NOMO-1 (cell line): ENCODE measurements at regions not wholly inside any gene's neighbourhood (a gene's known extent, or its start where the extent isn't known, plus 50 kb on each side); places are given as distances from the start of the nearest gene placed in this dataset.
"Not testable (repeated sequence)": the region's sequence is repeated elsewhere in the genome, so short reads cannot be mapped to it uniquely, and the experiment has no call there.

ENCODE experiments used
- DNase-seq, 2 experiments: peaks; one replicate each; lab custom pipeline; 2025; ENCODE audit not compliant: unreplicated experiment in 2 of 2; lab: John Stamatoyannopoulos, UW

DNA sequence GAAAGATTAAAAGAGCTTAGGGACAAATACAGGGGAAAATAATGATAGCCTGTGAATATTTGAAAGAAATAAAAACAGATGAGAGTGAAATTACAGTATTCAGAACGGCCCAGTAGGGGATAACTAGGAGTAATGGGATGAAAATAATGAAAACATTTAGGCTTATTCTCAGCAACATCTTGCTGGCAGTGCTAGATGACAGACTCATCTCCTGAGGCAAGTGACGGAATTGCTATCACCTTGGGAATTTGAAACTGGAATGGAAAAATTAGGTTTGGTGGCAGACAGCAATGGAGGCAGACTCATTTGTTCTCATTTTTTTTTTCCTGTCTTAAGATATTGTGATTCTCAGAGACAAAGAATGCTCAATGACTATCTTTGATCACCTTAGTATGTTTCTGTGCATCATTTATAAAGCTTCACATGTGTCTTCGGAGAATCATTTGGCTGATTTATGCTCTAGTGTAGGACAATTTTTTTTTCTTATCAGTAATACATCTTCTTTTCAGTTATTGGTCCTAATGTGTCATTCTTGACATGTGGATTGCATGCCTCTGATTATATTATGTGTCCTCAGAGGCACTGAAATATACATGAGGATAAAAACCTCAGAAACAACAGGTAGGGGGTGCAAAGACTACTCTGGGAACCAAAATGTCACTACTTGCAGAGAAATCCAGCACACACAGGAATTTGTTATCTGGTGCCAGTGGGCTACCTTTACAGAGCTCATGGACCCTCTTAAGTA, 711.7 kb downstream of the EDEM1 start:
- no peak for DNase-seq

DNA sequence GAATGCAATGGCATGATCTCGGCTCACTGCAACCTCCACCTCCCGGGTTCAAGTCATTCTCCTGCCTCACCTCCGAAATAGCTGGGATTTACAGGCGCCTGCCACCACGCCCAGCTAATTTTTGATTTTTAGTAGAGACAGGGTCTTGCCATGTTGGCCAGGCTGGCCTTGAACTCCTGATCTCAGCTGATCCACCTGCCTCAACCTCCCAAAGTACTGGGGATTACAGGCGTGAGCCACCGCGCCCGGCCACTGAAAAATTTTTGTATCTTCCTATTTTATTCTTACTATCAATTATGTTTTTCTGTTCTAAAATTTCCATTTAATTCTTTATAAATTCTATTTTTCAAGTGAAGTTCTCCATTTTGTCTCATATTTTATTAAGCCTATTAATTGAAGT, 730.4 kb downstream of the EDEM1 start:
- DNase-seq = no peak

DNA sequence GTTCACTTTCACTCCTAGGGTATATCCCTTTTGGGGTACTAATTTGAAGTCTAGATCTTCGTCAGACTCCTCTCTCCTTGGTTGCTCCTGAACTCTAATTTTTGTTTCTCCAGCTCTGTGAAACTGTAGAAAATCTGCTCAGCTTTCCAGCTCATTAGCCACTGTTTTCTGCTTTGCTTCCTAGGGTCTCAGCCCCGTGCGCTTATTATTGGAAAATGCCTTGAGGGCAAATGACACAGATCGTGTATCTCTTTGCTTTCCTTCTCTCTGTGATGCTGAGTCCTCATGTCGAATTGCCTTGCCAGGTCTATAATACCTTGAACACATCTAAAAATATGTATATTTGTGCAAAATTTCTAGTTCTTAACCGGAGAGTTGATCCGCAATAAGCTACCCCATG, 731.1 kb downstream of the EDEM1 start:
- no peak for DNase-seq

DNA sequence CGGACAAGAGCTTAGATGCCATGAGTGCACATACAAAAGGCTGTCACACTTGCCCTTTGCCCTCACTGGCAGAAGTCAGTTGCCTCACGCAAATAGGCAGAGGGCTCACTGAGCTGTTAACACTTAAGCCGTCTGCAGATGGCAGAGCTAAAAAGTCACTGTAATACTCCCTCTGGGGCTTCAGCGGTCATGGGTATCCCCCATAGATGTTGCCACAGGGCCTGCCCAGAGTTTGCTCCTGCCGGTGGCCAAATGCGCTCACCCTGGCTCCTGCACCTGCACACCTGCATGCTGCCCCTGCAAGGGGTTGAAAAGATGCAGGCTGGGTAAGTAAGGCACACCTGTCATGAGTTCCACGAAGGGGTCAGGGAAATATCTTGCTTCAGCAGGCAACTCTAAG, 741.5 kb downstream of the EDEM1 start:
- DNase-seq = no peak

DNA sequence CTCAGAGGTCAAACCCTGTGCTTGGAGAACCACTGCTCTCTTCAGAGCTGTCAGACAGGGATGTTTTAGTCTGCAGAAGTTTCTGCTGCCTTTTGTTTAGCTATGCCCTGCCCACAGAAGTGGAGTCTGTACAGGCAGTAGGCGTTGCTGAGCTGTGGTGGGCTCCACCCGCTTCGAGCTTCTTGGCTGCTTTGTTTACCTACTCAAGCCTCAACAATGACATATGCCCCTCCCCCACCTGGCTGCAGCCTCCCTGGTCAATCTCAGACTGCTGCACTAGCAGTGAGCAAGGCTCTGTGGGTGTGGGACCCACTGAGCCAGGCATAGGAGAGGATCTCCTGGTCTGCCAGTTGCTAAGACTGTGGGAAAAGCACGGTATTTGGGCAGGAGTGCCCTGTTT, 756.6 kb downstream of the EDEM1 start:
- DNase-seq = not testable (repeated sequence)

DNA sequence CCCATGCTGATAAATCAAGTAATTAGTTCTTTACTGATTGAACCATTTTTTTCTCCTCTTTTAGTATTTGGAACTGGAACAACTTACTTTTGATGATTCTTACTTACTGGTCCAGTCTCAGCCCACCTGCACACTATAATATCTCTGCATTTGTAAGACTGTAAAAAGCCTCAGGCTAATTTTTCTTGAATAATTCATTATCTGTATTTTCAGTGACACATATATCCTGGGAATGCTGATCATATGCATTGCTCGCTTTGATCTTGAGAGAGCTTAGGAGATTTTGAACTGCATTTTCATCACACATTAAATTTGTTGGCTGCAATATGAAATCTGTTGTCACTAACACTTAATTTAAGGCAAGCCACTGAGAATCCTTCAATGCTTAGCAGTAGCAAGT, 760.6 kb downstream of the EDEM1 start:
- no peak for DNase-seq

DNA sequence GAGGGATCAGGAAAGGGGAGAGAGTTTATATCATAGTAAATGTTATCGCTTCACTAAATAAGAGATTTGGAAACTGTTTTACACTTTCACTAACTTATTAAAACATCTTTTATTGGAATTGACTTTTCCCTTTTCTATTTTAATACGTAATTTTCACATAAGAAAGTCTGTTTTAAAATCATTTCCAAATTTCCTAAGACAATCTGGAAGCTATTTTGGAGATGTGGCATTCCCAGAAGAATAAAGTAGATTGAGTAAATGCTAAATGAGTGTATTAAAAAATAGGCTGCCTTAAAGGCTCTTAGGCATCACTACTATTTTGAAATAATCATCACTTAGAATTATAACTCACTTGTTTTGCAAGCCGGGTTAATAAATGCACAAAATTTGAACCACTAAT, 763.5 kb downstream of the EDEM1 start:
- DNase-seq = no peak

DNA sequence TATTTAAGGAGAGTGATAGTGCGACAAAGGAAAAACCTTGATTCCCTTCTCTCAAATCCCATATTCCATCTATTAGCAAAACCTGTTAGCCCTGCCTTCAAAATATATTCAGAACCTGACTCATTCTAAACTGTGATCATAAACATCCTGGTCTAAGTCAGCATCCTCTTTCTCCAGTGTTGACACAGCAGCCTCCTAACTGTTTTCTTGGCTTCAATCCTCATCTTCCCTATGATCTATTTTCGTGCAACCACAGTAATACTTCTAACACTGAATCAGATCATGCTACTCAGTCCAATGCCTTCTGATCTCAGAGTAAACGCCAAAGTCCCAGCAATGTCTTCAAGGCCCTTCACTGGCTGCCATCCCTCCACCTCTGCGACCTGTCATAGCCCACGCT, 785.1 kb downstream of the EDEM1 start:
- DNase-seq = no peak

DNA sequence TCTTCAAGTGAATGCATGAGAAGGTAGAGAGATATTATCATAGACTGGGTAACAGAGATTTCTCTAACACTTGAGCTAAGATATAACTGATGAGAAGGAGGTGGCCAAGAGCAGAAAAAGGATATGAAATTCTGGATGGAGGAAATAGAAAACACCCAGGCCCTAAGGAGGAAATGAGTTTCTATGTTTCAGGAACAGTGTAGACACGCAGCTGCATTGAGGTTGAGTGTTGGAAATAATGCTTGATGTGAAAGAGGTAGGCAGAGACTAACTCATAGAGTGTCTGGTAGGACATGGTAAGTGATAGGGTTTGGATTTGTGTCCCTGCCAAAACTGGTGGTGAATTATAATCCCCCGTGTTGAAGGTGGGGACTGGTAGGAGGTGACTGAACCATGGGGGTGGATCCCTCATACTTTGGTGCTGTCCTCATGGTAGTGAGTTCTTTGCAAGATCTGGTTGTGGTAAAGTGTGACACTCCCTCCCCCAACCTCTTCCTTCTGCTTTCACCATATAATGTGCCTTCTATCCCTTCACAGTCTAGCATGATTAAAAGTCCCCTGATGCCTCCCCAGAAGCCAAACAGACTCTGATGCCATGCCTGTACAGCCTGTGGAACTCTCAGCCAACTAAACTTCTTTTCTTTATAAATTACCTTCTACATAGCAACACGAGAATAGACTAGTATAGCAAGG, 787.3 kb downstream of the EDEM1 start:
- DNase-seq = peak; percentile 15 to 63

DNA sequence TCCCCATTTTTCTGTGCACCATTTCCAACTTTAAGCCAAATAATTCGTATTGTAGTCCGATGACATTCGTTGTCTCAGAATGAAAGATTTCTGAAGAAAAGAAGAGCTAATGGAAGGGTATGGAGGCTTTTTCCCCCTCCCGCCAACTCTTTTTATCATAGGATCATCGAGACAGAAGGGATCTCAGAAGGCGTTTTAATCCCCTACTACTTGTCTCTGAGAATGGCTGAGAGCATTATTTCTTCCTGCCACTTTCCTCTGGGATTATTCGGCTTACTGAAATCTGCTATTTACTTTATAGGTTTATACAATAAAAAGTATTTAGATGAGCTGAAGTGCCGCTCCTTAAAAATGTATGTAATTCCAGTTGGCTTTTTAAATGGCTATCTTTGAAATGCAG, 789.8 kb downstream of the EDEM1 start:
- no peak for DNase-seq

DNA sequence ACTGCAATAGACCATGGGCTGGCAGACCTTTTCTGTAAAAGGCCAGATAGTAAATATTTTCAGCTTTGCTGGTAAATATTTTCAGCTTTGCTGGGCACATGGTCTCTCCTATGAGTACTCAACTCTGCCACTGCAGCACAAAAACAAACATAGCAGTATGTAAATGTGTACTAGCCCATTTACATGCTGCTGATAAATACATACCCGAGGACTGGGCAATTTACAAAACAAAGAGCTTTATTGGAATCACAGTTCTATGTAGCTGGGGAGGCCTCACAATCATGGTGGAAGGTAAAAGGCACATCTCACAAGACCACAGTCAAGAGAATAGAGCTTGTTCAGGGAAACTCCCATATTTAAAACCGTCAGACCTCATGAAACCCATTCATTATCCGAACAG, 793.0 kb downstream of the EDEM1 start:
- DNase-seq = no peak

DNA sequence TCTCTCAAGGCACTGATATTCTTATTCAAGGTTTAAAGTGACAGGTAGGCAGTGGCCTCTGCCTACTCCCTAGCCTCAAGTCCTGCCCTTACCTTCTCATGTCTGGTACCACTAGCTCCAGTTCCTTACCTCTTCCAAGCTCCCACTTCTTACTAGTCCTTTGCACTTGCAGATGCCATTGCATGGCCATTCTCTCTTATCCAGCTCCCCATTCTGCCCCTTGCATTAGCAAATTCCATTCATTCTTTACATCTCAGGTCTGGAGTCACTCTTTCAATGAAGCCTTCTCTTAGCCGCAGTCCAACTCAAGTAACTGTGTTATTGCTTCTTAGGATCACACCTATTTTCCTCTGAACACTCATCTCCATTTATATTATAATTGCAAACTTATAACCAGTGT, 807.1 kb downstream of the EDEM1 start:
- no peak for DNase-seq

DNA sequence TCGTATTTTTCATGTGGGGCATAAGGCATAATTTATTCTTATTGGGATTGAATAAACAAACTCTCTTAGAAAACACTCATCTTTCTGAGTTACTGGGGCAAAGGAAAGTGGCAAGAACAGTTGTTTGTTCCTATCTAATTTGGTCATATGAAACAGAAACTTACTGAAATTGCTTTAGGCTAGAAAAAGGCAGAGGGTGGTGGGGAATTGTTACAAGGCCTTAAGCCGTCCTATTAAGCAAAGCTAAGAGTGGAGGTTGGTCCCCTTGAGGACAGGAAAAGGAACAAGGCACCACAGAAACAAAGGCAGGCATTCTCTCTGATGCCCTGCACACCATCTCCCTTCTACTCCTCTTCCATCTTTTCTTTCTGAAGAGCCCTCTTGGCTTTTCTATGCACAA, 830.9 kb downstream of the EDEM1 start:
- no peak for DNase-seq

DNA sequence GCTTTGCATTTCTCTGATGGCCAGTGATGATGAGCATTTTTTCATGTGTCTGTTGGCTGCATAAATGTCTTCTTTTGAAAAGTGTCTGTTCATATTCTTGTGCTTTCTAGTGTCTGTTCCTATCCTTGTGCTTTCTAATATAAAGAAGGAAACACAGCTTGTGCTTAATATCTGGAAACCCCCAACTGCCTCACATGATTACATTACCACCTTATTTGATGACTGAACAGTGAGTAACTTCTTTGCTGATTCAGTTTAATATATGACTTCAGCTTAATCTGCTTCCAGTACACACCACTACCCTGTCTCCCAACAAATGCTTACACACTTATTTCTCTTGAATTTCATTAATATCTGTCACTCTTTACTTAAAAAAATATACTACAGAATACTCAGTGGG, 835.1 kb downstream of the EDEM1 start:
- DNase-seq = no peak

DNA sequence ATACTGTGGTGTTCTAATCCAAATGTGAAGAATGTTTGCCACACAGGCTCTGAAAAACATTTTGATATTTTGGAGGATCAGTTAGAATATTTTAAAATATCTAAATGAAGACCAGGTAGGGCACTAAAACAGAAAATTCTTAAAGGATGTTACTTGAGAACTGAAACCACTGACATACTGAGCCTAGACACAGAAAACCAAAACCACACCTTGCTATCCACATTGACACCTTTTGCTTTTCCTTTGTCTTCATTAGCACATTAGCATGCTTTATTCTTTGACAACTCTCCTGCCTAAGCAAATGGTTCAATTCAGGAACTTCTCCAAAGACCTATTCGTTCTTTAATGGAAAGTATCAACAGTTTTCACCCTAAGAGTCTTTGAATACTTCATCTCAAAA, 835.9 kb upstream of the GRM7 start:
- DNase-seq = no peak

DNA sequence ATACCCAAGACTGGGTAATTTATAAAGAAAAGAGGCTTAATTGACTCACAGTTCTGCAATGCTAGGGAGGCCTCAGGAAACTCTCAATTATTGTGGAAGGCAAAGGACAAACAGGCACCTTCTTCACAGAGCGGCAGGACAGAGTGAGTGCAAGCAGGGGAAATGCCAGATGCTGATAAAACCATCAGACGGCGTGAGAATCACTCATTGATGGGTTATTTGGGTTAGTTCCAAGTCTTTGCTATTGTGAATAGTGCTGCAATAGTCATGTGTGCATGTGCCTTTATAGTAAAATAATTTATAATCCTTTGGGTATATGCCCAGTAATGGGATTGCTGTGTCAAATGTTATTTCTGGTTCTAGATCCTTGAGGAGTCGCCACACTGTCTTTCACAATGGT, 830.3 kb upstream of the GRM7 start:
- not testable (repeated sequence) for DNase-seq

DNA sequence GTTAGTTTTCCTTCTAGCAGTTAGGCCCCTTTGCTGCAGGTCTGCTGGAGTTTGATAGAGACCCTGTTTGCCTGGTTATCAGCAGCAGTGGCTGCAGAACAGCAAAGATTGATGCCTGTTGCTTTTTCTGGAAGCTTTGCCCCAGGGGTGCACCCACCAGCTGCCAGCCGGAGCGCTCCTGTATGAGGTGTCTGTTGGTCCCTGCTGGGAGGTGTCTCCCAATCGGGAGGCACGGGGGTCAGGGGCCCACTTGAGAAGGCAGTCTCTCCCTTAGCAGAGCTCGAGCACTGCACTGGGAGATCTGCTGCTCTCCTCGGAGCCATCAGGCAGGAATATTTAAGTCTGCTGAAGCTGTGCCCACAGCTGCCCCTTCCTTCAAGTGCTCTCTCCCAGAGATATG, 825.3 kb upstream of the GRM7 start:
- DNase-seq = no peak

DNA sequence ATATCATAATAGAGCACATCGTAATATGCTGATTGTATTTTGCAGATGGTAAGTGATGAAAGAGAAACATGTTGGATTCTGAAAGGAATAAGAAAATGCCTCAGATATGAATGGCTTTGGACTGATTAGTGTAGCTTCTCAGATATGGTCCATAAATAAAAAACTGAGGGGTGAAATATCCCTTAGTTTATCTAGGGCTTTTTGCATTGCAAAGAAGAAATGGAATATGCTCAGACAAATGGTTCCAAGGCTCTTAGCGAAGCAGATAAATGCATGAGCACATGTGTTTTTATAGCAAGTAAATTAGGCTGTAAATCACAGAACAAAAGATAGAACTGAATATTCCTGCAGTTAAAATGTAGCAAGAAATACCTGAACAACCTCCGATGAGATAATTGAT, 820.9 kb upstream of the GRM7 start:
- DNase-seq = no peak

DNA sequence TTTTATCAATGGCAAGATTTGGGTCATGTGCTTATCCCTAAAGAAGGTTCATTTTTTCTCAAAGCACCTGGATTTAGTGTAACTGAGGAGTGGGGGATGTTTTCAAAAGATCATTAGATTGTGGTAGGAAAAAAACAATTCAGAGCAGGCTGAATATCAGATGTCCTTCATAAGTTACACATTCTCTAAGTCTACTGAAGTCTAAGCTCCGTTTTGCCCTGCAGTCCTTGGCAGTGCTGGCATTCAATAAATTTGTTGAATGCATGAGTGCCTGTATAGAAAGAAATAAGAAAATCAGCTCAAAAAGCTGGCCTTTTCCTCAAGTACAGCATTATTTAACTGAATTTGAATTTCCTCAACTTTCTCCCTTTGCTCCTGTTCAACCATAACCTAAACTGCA, 819.0 kb upstream of the GRM7 start:
- DNase-seq = no peak

DNA sequence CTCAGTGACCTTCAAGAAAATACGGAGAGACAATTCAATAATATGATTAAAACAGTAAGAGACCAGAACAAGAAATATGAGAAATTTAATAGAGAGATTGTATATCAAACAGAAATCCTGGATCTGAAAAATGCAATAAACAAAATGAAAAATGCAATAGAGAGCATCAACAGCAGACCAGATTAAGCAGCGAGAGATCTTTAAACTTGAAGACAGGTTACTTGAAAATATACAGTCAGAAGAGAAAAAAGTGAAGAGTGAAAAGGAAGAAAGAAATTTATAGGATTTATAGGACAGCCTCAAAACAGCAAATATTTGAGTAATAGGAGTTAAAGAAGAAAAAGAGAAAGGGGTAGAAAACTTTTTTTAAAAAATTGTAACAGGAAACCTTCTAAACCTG, 813.9 kb upstream of the GRM7 start:
- no peak for DNase-seq

DNA sequence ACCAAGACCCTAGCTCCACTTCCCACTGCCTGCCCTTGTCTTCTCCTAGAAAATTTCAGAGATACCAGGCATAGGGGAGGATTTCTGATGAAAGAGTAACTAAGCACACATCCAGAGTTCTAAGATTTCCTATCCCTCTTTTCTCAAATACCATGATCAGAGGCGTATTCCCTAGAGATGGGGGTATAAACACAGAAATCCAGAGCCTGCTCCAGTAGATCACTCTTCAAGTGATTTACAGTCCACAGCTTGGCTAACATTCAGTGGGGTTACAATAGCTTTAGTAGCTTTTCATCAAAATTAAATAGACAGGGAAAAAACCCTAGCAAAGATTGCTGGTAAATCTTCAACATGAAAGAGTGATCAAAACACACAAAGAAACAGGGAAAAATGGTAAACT, 800.7 kb upstream of the GRM7 start:
- DNase-seq = no peak

DNA sequence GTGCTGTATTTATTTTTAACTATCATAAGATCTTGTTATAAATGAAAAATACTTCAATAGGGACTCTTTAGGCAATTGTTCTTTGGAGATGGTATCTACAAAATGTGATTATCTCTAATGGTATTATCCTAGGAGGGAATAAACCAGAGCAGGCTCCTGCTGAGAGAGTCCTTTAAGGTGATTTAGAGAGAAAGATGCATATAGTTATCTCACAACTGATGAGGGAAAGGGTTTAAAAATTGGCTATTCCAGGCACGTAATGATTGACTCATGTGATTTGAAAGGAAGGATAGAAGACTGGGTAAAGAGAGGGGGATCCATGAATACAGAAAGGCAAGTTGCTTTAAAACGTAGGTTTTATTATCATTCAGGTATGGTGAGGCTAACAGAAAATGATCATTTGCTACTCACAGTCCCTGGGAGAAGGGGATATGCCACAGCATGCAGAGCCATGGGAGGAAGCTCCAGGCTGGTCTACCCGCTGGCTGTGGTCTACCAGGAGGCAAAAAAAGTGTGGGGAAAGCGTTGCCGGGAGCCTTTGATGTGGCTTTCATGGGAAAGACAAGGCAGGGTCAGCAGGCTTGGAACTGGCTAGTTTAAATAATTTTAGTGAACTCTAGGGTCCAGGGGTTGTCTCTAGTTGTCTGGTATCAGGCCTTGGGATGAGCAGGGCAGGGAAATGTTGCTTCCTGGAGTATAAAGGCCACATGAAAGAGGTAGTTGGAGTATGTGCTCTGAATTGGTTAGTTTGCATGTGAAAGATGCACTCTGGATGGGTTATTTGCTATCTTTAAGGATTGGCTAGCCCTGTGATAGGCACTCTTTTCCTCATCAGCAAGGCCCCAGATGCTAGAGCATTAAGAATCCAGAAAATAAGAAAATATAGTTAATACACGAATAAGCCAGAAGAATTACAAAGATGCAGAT, 798.4 kb upstream of the GRM7 start:
- no peak for DNase-seq
